Tibial nerve (tissue), 4 donors: ENCODE measurements at regions not wholly inside any gene's neighbourhood (a gene's known extent, or its start where the extent isn't known, plus 50 kb on each side); places are given as distances from the start of the nearest gene placed in this dataset.

Experiments
- CTCF ChIP-seq, 5 experiments: fragments of 200-600 bp in 3 of 5; fragments of 450-650 bp in 2 of 5; sonication (generic) in 3 of 5; IDR thresholded peaks; one replicate each; pipeline ENCODE4 v1.5.1; 2016 to 2019; ENCODE audit warnings: antibody characterized with exemption in 5 of 5, mild to moderate bottlenecking in 3 of 5, moderate library complexity in 2 of 5
- EP300 ChIP-seq, 2 donors: sonication (generic); formaldehyde crosslinking; IDR thresholded peaks; one replicate each; pipeline ENCODE4 v1.6.1; 2017; ENCODE audit warnings: antibody characterized with exemption in 2 of 2, mild to moderate bottlenecking in 1 of 2
- POLR2A ChIP-seq, 2 donors: fragments of 450-650 bp; IDR thresholded peaks; one replicate each; pipeline ENCODE4 v1.6.1; 2017; ENCODE audit warnings: antibody characterized with exemption in 2 of 2, mild to moderate bottlenecking in 2 of 2, moderate library complexity in 2 of 2

GRCh38 chr2:217183471-217183870, 323.6 kb upstream of the TNP1 start:
- no peak for TF ChIP-seq POLR2A (IDR thresholded peaks at IDR 0.05)
- TF ChIP-seq CTCF (IDR thresholded peaks at IDR 0.05), result no peak
- TF ChIP-seq EP300 (IDR thresholded peaks at IDR 0.05), result no peak
